T-cell (primary cell): ENCODE measurements at regions not wholly inside any gene's neighbourhood (a gene's known extent, or its start where the extent isn't known, plus 50 kb on each side); places are given as distances from the start of the nearest gene placed in this dataset.

Experiments
- ATAC-seq, 4 experiments: fragments of 200-7000 bp in 3 of 4; fragments of 150-1000 bp in 1 of 4; cut with Tn5 transposase; replicated peaks in 1 of 4; 1 replicate in 3 of 4; 2 replicates in 1 of 4; pipeline ENCODE4 v1.10.0; 2021; ENCODE audit warnings: moderate library complexity in 3 of 4, mild to moderate bottlenecking in 2 of 4, moderate number of reproducible peaks in 1 of 4
- CTCF ChIA-PET, 2 donors: fragments of 300-600 bp; sonication (Branson Sonifier 250); formaldehyde crosslinking; loops; one replicate each; lab custom pipeline; 2022; ENCODE audit warnings: antibody characterized with exemption in 2 of 2; lab: Charles Lee
- POLR2A ChIA-PET, 2 donors: fragments of 300-600 bp; sonication (Branson Sonifier 250); formaldehyde crosslinking; loops; one replicate each; lab custom pipeline; 2022; ENCODE audit warnings: antibody characterized with exemption in 2 of 2; lab: Charles Lee
- DNase-seq, 35 experiments: peaks; one replicate each; pipeline versions ENCODE4 v3.0.0 to v3.0.0-alpha.2; 2013 to 2023
- H3K27ac ChIP-seq: one replicate; pipeline ENCODE4 v1.5.1; 2013; ENCODE audit warnings: low read length
- H3K27me3 ChIP-seq, 2 experiments: replicated peaks in 1 of 2; 1 replicate in 1 of 2; 2 replicates in 1 of 2; pipeline versions ENCODE4 v1.6.1 to v1.7.0; 2013; ENCODE audit warnings: low read length in 1 of 2, mixed read lengths in 1 of 2; ENCODE audit not compliant: control insufficient read depth in 2 of 2, insufficient read depth in 2 of 2; ENCODE audit errors: extremely low read depth in 1 of 2
- H3K36me3 ChIP-seq, 2 donors: 1 replicate in 1 of 2; 2 replicates in 1 of 2; pipeline versions ENCODE4 v1.6.1 to v1.7.0; 2013; ENCODE audit warnings: low read length in 1 of 2; ENCODE audit not compliant: control insufficient read depth in 2 of 2, insufficient read depth in 1 of 2; ENCODE audit errors: extremely low read depth in 1 of 2
- H3K4me1 ChIP-seq, 2 experiments: 1 replicate in 1 of 2; 2 replicates in 1 of 2; pipeline versions ENCODE4 v1.6.1 to v1.7.0; 2013; ENCODE audit warnings: low read length in 2 of 2, mixed read lengths in 1 of 2; ENCODE audit not compliant: insufficient read depth in 2 of 2, control insufficient read depth in 1 of 2; ENCODE audit errors: extremely low read depth in 1 of 2
- H3K4me3 ChIP-seq, 2 donors: 1 replicate in 1 of 2; 2 replicates in 1 of 2; pipeline versions ENCODE4 v1.5.1 to v1.7.0; 2013; ENCODE audit warnings: mild to moderate bottlenecking in 2 of 2, low read length in 1 of 2, moderate library complexity in 1 of 2; ENCODE audit not compliant: control insufficient read depth in 1 of 2; ENCODE audit errors: extremely low read depth in 1 of 2
- H3K9me3 ChIP-seq: 2 replicates; pipeline ENCODE4 v1.7.0; 2013
- H3K27ac Mint-ChIP-seq, 2 donors: one replicate each; pipeline ENCODE4 v1.8.0; 2020 to 2021; ENCODE audit warnings: mild to moderate bottlenecking in 2 of 2, mixed read lengths in 2 of 2
- H3K27me3 Mint-ChIP-seq, 2 donors: one replicate each; pipeline ENCODE4 v1.8.0; 2021 to 2022; ENCODE audit warnings: mixed read lengths in 2 of 2
- H3K36me3 Mint-ChIP-seq: one replicate; pipeline ENCODE4 v1.8.0; 2021; ENCODE audit warnings: mixed read lengths
- H3K4me1 Mint-ChIP-seq, 3 donors: one replicate each; pipeline ENCODE4 v1.8.0; 2020 to 2022; ENCODE audit warnings: mixed read lengths in 3 of 3, mild to moderate bottlenecking in 1 of 3
- H3K4me3 Mint-ChIP-seq, 3 donors: one replicate each; pipeline ENCODE4 v1.8.0; 2020 to 2022; ENCODE audit warnings: mild to moderate bottlenecking in 3 of 3, mixed read lengths in 3 of 3, moderate library complexity in 3 of 3
- H3K9me3 Mint-ChIP-seq, 3 donors: one replicate each; pipeline ENCODE4 v1.8.0; 2020 to 2022; ENCODE audit warnings: mixed read lengths in 3 of 3
- WGBS: methylation state at CpG from one replicate; pipeline ENCODE4 v1.1.5; 2013; ENCODE audit warnings: missing lambda C conversion rate; ENCODE audit not compliant: insufficient coverage; 5-methylcytosine and 5-hydroxymethylcytosine counted together

DNA sequence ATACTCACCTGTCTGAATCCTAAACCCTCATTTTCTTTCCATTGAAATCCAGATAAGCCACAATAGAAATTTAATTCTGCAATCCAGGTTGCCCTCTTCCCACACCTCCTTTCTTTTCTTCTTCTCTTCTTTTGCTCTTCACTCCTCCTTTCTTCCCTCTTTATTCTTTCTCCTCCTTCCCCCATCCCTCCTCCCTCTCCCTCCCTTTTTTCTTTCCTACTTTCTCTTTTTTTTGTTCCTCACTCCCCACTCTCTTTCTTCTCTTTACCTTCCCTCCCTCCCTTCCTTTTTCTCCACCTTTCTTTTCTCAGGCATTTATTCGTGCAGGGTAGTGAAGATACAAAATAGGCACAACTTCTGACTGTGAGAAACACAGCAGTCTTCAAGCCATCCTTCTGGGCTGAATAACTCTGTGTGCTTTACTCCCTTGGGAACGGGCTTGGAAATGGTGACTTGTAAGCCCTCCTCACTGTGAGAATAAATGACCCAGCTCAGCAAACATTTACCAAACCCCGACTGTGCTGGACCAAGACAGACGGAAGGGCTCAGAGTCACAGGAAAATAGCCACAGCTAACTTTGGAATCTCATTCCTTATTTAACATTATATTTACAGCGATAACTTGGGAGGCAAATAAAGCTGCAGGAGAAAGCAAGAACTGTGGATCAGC, 140.8 kb downstream of the HAPSTR1 start:
- H3K27ac Mint-ChIP-seq = no peak overlapping the region
- H3K36me3 ChIP-seq = no peaks in the 10 kb centered on the region
- H3K9me3 Mint-ChIP-seq = peaks cover 0 to 5% (median 0%) of the 10 kb centered on the region in 3 donors
- POLR2A ChIA-PET = no interaction called here
- no peak overlapping the region for H3K4me3 ChIP-seq
- no peaks in the 10 kb centered on the region for H3K36me3 Mint-ChIP-seq
- H3K27me3 Mint-ChIP-seq = peaks cover 15 to 18% of the 10 kb centered on the region in 2 donors
- no peak overlapping the region for H3K27ac ChIP-seq
- H3K9me3 ChIP-seq = no peaks in the 10 kb centered on the region
- H3K4me1 ChIP-seq = no peaks in the 10 kb centered on the region
- H3K4me1 Mint-ChIP-seq = no peaks in the 10 kb centered on the region
- ATAC-seq = no peak
- DNase-seq = no peak
- H3K27me3 ChIP-seq = peaks cover 0 to 5% of the 10 kb centered on the region in 2 experiments
- CTCF ChIA-PET = no interaction called here
- no peak overlapping the region for H3K4me3 Mint-ChIP-seq
- WGBS = 80% methylated on average over 1 of the region's 5 CpGs

- Histone ChIP-seq H3K36me3 (no peaks in the 10 kb centered on the region), H3K4me1 (no peaks in the 10 kb centered on the region), H3K27me3 (peaks cover 0 to 2% of the 10 kb centered on the region in 2 experiments), H3K9me3 (no peaks in the 10 kb centered on the region), H3K4me3 (no peak overlapping the region), H3K27ac (no peak overlapping the region)
- POLR2A ChIA-PET = no interaction called here
- Mint-ChIP-seq H3K9me3 (peaks cover 0 to 8% (median 0%) of the 10 kb centered on the region in 3 donors), H3K4me3 (no peak overlapping the region), H3K27ac (no peak overlapping the region), H3K4me1 (no peaks in the 10 kb centered on the region), H3K36me3 (no peaks in the 10 kb centered on the region), H3K27me3 (peaks cover 5 to 12% of the 10 kb centered on the region in 2 donors)
- CTCF ChIA-PET = no interaction called here
- ATAC-seq (no peak), DNase-seq (no peak)
- WGBS = 44% methylated on average over 1 of the region's 2 CpGs
Measured at GRCh38 chr16:9235867-9236266, 144.4 kb downstream of the HAPSTR1 start.

DNA sequence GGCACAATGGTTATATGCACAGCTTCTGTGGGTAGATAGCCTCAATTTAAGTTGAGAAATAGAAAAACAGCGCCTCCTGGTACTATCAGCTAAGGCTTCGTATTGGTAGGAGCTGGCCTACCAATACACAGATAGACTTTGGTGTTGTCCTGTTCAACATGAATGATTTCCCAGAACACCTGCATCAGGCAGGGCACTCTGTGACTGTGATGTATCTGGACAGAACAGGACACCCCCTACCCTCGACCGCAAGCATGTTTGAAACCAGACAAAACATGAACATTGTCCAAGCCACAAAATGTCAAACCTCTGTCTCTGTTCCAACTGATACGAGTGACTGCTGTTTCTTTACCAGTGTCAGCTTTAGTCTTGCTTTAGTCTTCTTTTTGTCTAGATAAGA, 144.9 kb downstream of the HAPSTR1 start:
- Histone ChIP-seq H3K4me1 (no peaks in the 10 kb centered on the region), H3K9me3 (no peaks in the 10 kb centered on the region), H3K27me3 (no peaks in the 10 kb centered on the region), H3K4me3 (no peak overlapping the region), H3K27ac (no peak overlapping the region), H3K36me3 (no peaks in the 10 kb centered on the region)
- Mint-ChIP-seq H3K4me3 (no peak overlapping the region), H3K36me3 (no peaks in the 10 kb centered on the region), H3K27ac (no peak overlapping the region), H3K4me1 (no peaks in the 10 kb centered on the region), H3K27me3 (peaks cover under 1 to 12% of the 10 kb centered on the region in 2 donors), H3K9me3 (peaks cover 0 to 10% (median under 1%) of the 10 kb centered on the region in 3 donors)
- ATAC-seq = no peak
- no peak for DNase-seq
- WGBS = 88% methylated on average over 4 of the region's 5 CpGs
- ChIA-PET CTCF (no interaction called here), POLR2A (no interaction called here)

DNA sequence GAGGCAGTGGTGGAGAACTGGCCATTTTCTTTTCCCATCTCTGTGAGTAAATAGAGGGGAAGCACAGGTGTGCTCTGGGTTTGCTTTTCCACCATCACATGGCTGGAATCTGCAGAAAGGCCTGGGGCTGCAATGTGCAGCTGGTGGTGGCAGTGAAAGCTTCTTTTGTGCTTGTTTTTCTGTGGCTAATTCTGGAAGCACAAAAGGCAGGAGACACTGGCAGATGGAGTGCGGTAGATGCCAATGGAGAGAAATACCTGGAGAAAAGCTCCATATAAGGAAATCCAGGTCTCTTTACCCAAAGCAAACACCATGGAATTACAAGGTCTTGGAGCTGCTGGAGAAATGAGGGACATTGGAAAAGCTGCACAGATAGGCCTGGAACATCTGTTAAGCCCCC, 146.9 kb downstream of the HAPSTR1 start:
- no peak overlapping the region for H3K27ac Mint-ChIP-seq
- CTCF ChIA-PET = no interaction called here
- no peak overlapping the region for H3K27ac ChIP-seq
- no peak overlapping the region for H3K4me3 Mint-ChIP-seq
- POLR2A ChIA-PET = interaction anchor here in 1 of 2 donors (0.6 kb wide), 1 partner anchor 1118 kb away, joined by 3 read pairs; no protein-coding TSS in a partner anchor
- WGBS = no CpG with 5 or more reads among the region's 1 CpG
- no peaks in the 10 kb centered on the region for H3K4me1 Mint-ChIP-seq
- H3K36me3 ChIP-seq = no peaks in the 10 kb centered on the region
- no peak overlapping the region for H3K4me3 ChIP-seq
- DNase-seq = no peak
- ATAC-seq = no peak
- peaks cover 0 to 10% (median 4%) of the 10 kb centered on the region in 3 donors for H3K9me3 Mint-ChIP-seq
- H3K27me3 Mint-ChIP-seq = peaks cover 3 to 12% of the 10 kb centered on the region in 2 donors
- H3K36me3 Mint-ChIP-seq = no peaks in the 10 kb centered on the region
- H3K4me1 ChIP-seq = no peaks in the 10 kb centered on the region
- no peaks in the 10 kb centered on the region for H3K27me3 ChIP-seq
- H3K9me3 ChIP-seq = no peaks in the 10 kb centered on the region

DNA sequence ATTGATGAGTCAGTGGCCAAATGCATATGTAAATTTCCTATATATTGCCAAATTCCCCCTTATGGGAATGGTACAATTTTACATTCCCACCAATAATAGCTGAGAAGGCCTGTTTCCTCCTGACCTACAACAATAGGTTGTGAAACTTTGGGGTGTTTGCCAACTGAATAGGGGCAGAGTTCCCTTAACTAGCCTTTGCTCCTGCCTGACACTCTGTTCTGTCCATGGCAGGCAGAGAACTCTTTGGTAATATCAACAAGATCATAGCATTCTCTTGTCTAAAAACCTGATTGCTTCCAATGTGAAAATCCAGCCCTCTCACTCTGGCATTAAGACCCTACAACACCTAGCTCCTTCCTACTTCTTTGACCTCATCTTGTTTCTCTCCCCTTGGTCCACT, 149.7 kb downstream of the HAPSTR1 start:
- no peak for DNase-seq
- ATAC-seq = no peak

DNA sequence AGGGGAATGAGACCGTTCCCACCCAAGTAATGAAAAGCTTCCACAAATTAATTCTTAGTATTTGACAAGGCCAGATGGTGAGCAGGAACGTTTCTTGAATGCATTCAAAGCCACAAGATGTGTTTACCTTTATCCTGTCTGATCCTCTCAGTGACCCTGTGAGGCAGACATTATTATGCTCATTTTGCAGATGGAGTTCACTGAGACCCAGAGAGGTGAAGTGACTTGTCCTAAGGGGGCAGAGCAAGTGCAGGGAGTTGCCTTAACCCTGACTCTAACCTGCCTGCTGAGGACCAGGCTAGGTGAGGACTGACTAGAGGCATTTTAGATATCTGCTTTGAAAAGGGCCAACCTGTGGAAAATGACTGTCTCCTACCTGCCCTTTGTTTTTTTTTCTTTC, 156.7 kb downstream of the HAPSTR1 start:
- CTCF ChIA-PET = interaction anchor here in 1 of 2 donors (0.7 kb wide), 1 partner anchor 578 kb away, joined by 4 read pairs; no protein-coding TSS in a partner anchor
- H3K4me1 ChIP-seq = no peaks in the 10 kb centered on the region
- Mint-ChIP-seq H3K36me3 (no peaks in the 10 kb centered on the region), H3K27me3 (peaks cover 9 to 17% of the 10 kb centered on the region in 2 donors), H3K27ac (no peak overlapping the region), H3K9me3 (peaks cover 0 to 6% (median 0%) of the 10 kb centered on the region in 3 donors), H3K4me1 (no peaks in the 10 kb centered on the region), H3K4me3 (no peak overlapping the region)
- no peak overlapping the region for H3K4me3 ChIP-seq
- DNase-seq (no peak), ATAC-seq (no peak)
- no peaks in the 10 kb centered on the region for H3K36me3 ChIP-seq
- H3K27me3 ChIP-seq = peaks cover 0 to 3% of the 10 kb centered on the region in 2 experiments
- no peak overlapping the region for H3K27ac ChIP-seq
- no peaks in the 10 kb centered on the region for H3K9me3 ChIP-seq
- no CpG with 5 or more reads among the region's 2 CpGs for WGBS
- POLR2A ChIA-PET = no interaction called here

More for the DNA sequence above, 149.7 kb downstream of the HAPSTR1 start:
- Histone ChIP-seq H3K9me3 (no peaks in the 10 kb centered on the region), H3K4me3 (no peak overlapping the region), H3K27me3 (no peaks in the 10 kb centered on the region), H3K36me3 (no peaks in the 10 kb centered on the region), H3K27ac (no peak overlapping the region), H3K4me1 (no peaks in the 10 kb centered on the region)
- H3K4me3 Mint-ChIP-seq = no peak overlapping the region
- H3K27me3 Mint-ChIP-seq = peaks cover 0 to 3% of the 10 kb centered on the region in 2 donors
- H3K27ac Mint-ChIP-seq = no peak overlapping the region
- CTCF ChIA-PET = no interaction called here
- no peaks in the 10 kb centered on the region for H3K4me1 Mint-ChIP-seq
- H3K36me3 Mint-ChIP-seq = no peaks in the 10 kb centered on the region
- H3K9me3 Mint-ChIP-seq = peaks cover 0 to 5% (median 4%) of the 10 kb centered on the region in 3 donors
- POLR2A ChIA-PET = no interaction called here
